ENCODE measurements at regions not wholly inside any gene's neighbourhood (a gene's known extent, or its start where the extent isn't known, plus 50 kb on each side); places are given as distances from the start of the nearest gene placed in this dataset.

- Mint-ChIP-seq H3K4me3 (no peak overlapping the region), H3K27ac (no peak overlapping the region), H3K36me3 (ENCODE audit: insufficient read depth in 1 of 3, low read depth in 3 of 3) (peaks cover 1 to 7% (median 6%) of the 10 kb centered on the region in 3 experiments; a peak in 4 of 7 replicates), H3K4me1 (peaks cover 7% of the 10 kb centered on the region in 2 experiments; a peak in 3 of 4 replicates), H3K9me3 (peaks cover 13 to 15% of the 10 kb centered on the region in 2 experiments; a peak in 4 of 5 replicates), H3K27me3 (ENCODE audit: low read depth) (peaks cover 6% of the 10 kb centered on the region)
- Histone ChIP-seq H3K4ac (ENCODE audit: low read depth, low read length) (no peak overlapping the region), H3K23ac (ENCODE audit: insufficient read length, low read depth, low read length) (no peak overlapping the region), H3K14ac (ENCODE audit: insufficient read depth, low read length) (no peak overlapping the region), H3K56ac (ENCODE audit: insufficient read length, low read depth, low read length) (no peak overlapping the region), H2AK5ac (ENCODE audit: insufficient read length, low read length) (no peak overlapping the region), H2BK20ac (ENCODE audit: low read depth, low read length, poor library complexity, severe bottlenecking) (no peak overlapping the region), H4K91ac (ENCODE audit: insufficient read length, low read depth, low read length) (no peak overlapping the region), H3K18ac (ENCODE audit: insufficient read length, low read depth, low read length) (no peak overlapping the region), H3K4me2 (ENCODE audit: insufficient read depth, insufficient read length, low read length) (no peak overlapping the region), H2BK12ac (ENCODE audit: insufficient read length, low read depth, low read length) (no peak overlapping the region), H3K27ac (ENCODE audit: insufficient read length, low read depth, low read length) (no peak overlapping the region), H3K79me2 (ENCODE audit: insufficient read depth, low read length) (no peaks in the 10 kb centered on the region), H2BK15ac (ENCODE audit: low read depth, low read length) (no peak overlapping the region), H3T11ph (ENCODE audit: low read length) (no peak overlapping the region), H3K27me3 (ENCODE audit: insufficient read depth, low read length) (no peaks in the 10 kb centered on the region), H3K9ac (ENCODE audit: extremely low read depth, insufficient read length, low read length) (no peak overlapping the region), H2BK120ac (ENCODE audit: low read depth, low read length, poor library complexity, severe bottlenecking) (no peak overlapping the region), H4K20me1 (ENCODE audit: control insufficient read depth, insufficient read depth, insufficient read length) (no peaks in the 10 kb centered on the region), H2BK5ac (ENCODE audit: insufficient read length, low read length) (no peak overlapping the region), H3K9me3 (ENCODE audit: control insufficient read depth, low read depth, low read length) (no peaks in the 10 kb centered on the region), H3K23me2 (ENCODE audit: insufficient read length, low read depth, low read length, poor library complexity, severe bottlenecking) (no peaks in the 10 kb centered on the region), H4K8ac (replicated peaks; ENCODE audit: insufficient read length, low read depth, low read length) (no peak overlapping the region), H4K5ac (ENCODE audit: insufficient read length, low read depth, low read length) (no peak overlapping the region), H3K4me1 (ENCODE audit: insufficient read depth, low read length) (no peaks in the 10 kb centered on the region), H3K79me1 (ENCODE audit: insufficient read depth, low read depth, low read length, poor library complexity, severe bottlenecking) (no peaks in the 10 kb centered on the region), H2AFZ (ENCODE audit: low read length) (no peak overlapping the region)
- no peak for TF ChIP-seq CTCF (conservative IDR thresholded peaks at IDR 0.05)
- WGBS (ENCODE audit: extremely low coverage, insufficient read length, low lambda C conversion rate): no CpG with 5 or more reads among the region's 5 CpGs
- no peak for DNase-seq
These were observed 73.4 kb downstream of the CHRD start for GRCh38 chr3:184453296-184453695.
